Karpas-422 (cell line): ENCODE measurements at regions not wholly inside any gene's neighbourhood (a gene's known extent, or its start where the extent isn't known, plus 50 kb on each side); places are given as distances from the start of the nearest gene placed in this dataset.

Experiments
- DNase-seq: peaks from one replicate; pipeline ENCODE4 v3.0.0-alpha.2; 2015
- H2AFZ ChIP-seq: fragments of 200-600 bp; sonication (generic); 2 replicates; pipeline ENCODE4 v1.6.1; 2014; ENCODE audit warnings: antibody characterized with exemption, low read length, mixed read lengths
- H3K27ac ChIP-seq: fragments of 200-600 bp; sonication (generic); 2 replicates; pipeline ENCODE4 v1.5.1; 2014; ENCODE audit warnings: mild to moderate bottlenecking, low read length, moderate library complexity
- H3K27me3 ChIP-seq: fragments of 200-600 bp; sonication (generic); 2 replicates; pipeline ENCODE4 v1.6.1; 2014; ENCODE audit warnings: low read length, mixed read lengths
- H3K36me3 ChIP-seq: fragments of 200-600 bp; sonication (generic); 2 replicates; pipeline ENCODE4 v1.6.1; 2014; ENCODE audit warnings: low read length, mixed read lengths; ENCODE audit not compliant: insufficient read depth
- H3K4me1 ChIP-seq: fragments of 200-600 bp; sonication (generic); 2 replicates; pipeline ENCODE4 v1.6.1; 2014; ENCODE audit warnings: mild to moderate bottlenecking, low read length, mixed read lengths
- H3K4me2 ChIP-seq: fragments of 200-600 bp; sonication (generic); 2 replicates; pipeline ENCODE4 v1.6.1; 2014; ENCODE audit warnings: low read length, low read depth, mild to moderate bottlenecking; ENCODE audit not compliant: poor library complexity, severe bottlenecking
- H3K4me3 ChIP-seq: fragments of 200-600 bp; sonication (generic); 2 replicates; pipeline ENCODE4 v1.5.1; 2014; ENCODE audit warnings: mild to moderate bottlenecking, antibody characterized with exemption, low read length, mixed read lengths
- H3K79me2 ChIP-seq: fragments of 200-600 bp; sonication (generic); 2 replicates; pipeline ENCODE4 v1.6.1; 2014; ENCODE audit warnings: mild to moderate bottlenecking, low read length, mixed read lengths
- H3K9ac ChIP-seq: fragments of 200-600 bp; sonication (generic); 2 replicates; pipeline ENCODE4 v1.6.0; 2014; ENCODE audit warnings: low read length
- H3K9me2 ChIP-seq: fragments of 200-600 bp; sonication (generic), shearing (Covaris generic); replicated peaks from 2 replicates; pipeline ENCODE4 v1.6.0; 2014; ENCODE audit warnings: mild to moderate bottlenecking, low read length, moderate library complexity; ENCODE audit not compliant: insufficient read depth
- H3K9me3 ChIP-seq: fragments of 300-700, 200-600 bp; sonication (generic); 2 replicates; pipeline ENCODE4 v1.6.1; 2014; ENCODE audit warnings: low read length, mixed read lengths
- H4K20me1 ChIP-seq: fragments of 200-600 bp; sonication (generic); 2 replicates; pipeline ENCODE4 v1.6.1; 2014; ENCODE audit warnings: mild to moderate bottlenecking, antibody characterized with exemption, low read length, low read depth; ENCODE audit not compliant: insufficient read depth

DNA sequence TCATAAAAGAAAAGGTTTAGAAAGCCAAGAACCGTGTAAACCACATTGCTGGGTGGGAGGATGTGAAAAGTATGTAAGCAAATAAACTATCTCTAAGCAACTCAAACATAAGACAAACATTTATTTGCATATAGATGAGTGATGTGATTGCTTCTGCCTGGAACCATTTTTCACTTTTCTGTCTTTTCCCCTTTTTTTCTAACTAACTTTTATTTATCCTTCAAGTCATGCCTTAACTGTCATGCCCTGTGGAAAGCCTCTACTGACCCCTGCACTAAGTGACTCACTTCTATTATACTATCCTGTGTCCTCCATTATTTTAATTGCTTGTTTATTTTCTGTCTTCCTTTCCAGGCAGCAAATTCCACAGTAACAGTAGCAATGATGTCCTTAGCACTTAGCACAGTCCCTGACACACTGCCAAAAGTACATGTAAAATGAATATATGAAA is 87.5 kb upstream of the CTAGE1 start:
- Histone ChIP-seq H3K4me2 (no peak overlapping the region), H3K27me3 (no peaks in the 10 kb centered on the region), H3K27ac (no peak overlapping the region)

GRCh38 chr18:22507055-22507454 is 89.3 kb upstream of the CTAGE1 start:
- H3K9me3 ChIP-seq: no peaks in the 10 kb centered on the region

More for the DNA sequence above, 87.5 kb upstream of the CTAGE1 start:
- Histone ChIP-seq H3K9ac (no peak overlapping the region), H3K4me1 (no peaks in the 10 kb centered on the region), H3K36me3 (no peaks in the 10 kb centered on the region), H4K20me1 (no peaks in the 10 kb centered on the region), H3K4me3 (no peak overlapping the region), H3K9me2 (0 out of 2 replicates have a peak, but pooled peaks cover 3% of the 10 kb centered on the region), H2AFZ (no peak overlapping the region), H3K9me3 (no peaks in the 10 kb centered on the region), H3K79me2 (no peaks in the 10 kb centered on the region)
- no peak for DNase-seq

DNA sequence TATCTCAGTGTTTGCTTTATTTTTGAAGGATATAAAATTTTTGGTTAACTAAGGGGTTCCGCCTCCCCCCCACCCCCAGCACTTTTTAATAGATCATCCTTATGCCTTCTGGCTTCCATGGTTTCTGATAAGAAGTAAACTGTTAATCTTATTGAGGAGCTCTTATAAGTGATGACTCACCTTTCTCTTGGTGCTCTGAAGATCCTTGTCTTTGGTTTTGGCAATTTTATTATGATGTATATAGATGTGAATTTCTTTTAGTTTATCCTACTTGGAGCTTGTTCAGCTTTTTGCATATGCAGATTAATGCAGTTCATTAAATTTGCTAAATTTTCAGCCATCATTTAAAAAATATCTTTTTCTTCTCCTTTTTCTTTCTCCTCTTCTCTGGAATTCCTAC is 91.7 kb upstream of the CTAGE1 start:
- no peaks in the 10 kb centered on the region for H3K79me2 ChIP-seq
- H3K4me1 ChIP-seq: no peaks in the 10 kb centered on the region
- no peak overlapping the region for H3K4me2 ChIP-seq
- H3K4me3 ChIP-seq: no peak overlapping the region
- no peaks in the 10 kb centered on the region for H3K36me3 ChIP-seq
- no peak for DNase-seq
- H3K9ac ChIP-seq: no peak overlapping the region
- no peak overlapping the region for H2AFZ ChIP-seq
- no peaks in the 10 kb centered on the region for H3K9me3 ChIP-seq
- H3K27ac ChIP-seq: no peak overlapping the region
- no peaks in the 10 kb centered on the region for H4K20me1 ChIP-seq
- 0 out of 2 replicates have a peak, but pooled peaks cover 3% of the 10 kb centered on the region for H3K9me2 ChIP-seq
- no peaks in the 10 kb centered on the region for H3K27me3 ChIP-seq

More at GRCh38 chr18:22507055-22507454, 89.3 kb upstream of the CTAGE1 start:
- no peaks in the 10 kb centered on the region for H3K4me1 ChIP-seq
- no peak overlapping the region for H3K27ac ChIP-seq
- H4K20me1 ChIP-seq: no peaks in the 10 kb centered on the region
- no peaks in the 10 kb centered on the region for H3K27me3 ChIP-seq
- no peaks in the 10 kb centered on the region for H3K79me2 ChIP-seq
- H3K36me3 ChIP-seq: no peaks in the 10 kb centered on the region
- H3K9ac ChIP-seq: no peak overlapping the region
- 0 out of 2 replicates have a peak, but pooled peaks cover 3% of the 10 kb centered on the region for H3K9me2 ChIP-seq
- no peak for DNase-seq
- no peak overlapping the region for H3K4me2 ChIP-seq
- no peak overlapping the region for H2AFZ ChIP-seq
- no peak overlapping the region for H3K4me3 ChIP-seq

GRCh38 chr18:22510697-22511096 is 93.0 kb upstream of the CTAGE1 start:
- Histone ChIP-seq H3K9ac (no peak overlapping the region), H3K4me1 (no peaks in the 10 kb centered on the region), H3K27me3 (no peaks in the 10 kb centered on the region), H3K4me2 (no peak overlapping the region), H2AFZ (no peak overlapping the region), H3K9me2 (0 out of 2 replicates have a peak, but pooled peaks cover 3% of the 10 kb centered on the region), H4K20me1 (no peaks in the 10 kb centered on the region), H3K9me3 (no peaks in the 10 kb centered on the region), H3K79me2 (no peaks in the 10 kb centered on the region), H3K36me3 (no peaks in the 10 kb centered on the region), H3K4me3 (no peak overlapping the region), H3K27ac (no peak overlapping the region)
- no peak for DNase-seq

DNA sequence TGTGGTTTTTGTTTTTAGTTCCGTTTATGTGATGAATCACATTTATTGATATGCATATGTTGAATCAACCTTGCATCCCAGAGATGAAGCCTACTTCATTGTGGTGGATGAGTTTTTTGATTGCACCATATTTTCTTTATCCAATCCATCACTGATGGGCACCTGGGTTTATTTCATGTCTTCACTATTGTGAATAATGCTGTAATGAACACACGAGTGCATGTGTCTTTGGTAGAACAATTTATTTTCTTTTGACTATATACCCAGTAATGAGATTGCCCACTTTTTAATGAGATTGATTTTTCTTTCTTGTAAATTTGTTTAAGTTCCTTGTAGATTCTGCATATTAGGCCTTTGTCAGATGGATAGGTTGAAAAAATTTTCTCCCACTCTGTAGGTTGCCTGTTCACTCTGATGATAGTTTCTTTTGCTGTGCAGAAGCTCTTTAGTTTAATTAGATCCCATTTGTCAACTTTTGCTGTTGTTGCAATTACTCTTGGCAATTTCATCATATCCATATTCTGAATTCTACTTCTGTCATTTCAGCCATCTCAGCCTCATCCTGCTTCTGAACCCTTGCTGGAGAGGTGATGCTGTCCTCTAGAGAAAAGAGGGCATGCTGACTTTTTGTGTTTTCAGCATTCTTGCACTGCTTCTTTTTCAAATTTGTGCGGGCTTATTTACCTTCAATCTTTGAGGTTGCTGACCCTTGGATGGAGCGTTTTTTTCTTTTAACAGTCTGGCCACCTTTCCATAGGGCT is 96.2 kb upstream of the CTAGE1 start:
- H3K4me1 ChIP-seq: no peaks in the 10 kb centered on the region
- no peak overlapping the region for H3K27ac ChIP-seq
- H3K4me3 ChIP-seq: no peak overlapping the region
- H3K36me3 ChIP-seq: no peaks in the 10 kb centered on the region
- H4K20me1 ChIP-seq: no peaks in the 10 kb centered on the region
- no peaks in the 10 kb centered on the region for H3K9me3 ChIP-seq
- H2AFZ ChIP-seq: no peak overlapping the region
- DNase-seq: no peak
- no peak overlapping the region for H3K9ac ChIP-seq
- no peaks in the 10 kb centered on the region for H3K27me3 ChIP-seq
- H3K4me2 ChIP-seq: no peak overlapping the region
- 0 out of 2 replicates have a peak, but pooled peaks cover 3% of the 10 kb centered on the region for H3K9me2 ChIP-seq
- no peaks in the 10 kb centered on the region for H3K79me2 ChIP-seq

GRCh38 chr18:22514655-22515054 is 96.9 kb upstream of the CTAGE1 start:
- Histone ChIP-seq H4K20me1 (no peaks in the 10 kb centered on the region), H3K27me3 (no peaks in the 10 kb centered on the region), H2AFZ (no peak overlapping the region), H3K4me2 (no peak overlapping the region), H3K4me3 (no peak overlapping the region), H3K36me3 (no peaks in the 10 kb centered on the region), H3K79me2 (no peaks in the 10 kb centered on the region), H3K4me1 (no peaks in the 10 kb centered on the region), H3K27ac (no peak overlapping the region), H3K9me3 (no peaks in the 10 kb centered on the region), H3K9ac (no peak overlapping the region), H3K9me2 (0 out of 2 replicates have a peak, but pooled peaks cover 2% of the 10 kb centered on the region)
- DNase-seq: no peak

- Histone ChIP-seq H2AFZ (no peak overlapping the region), H3K79me2 (no peaks in the 10 kb centered on the region), H3K4me3 (no peak overlapping the region), H3K9ac (no peak overlapping the region), H3K4me1 (no peaks in the 10 kb centered on the region), H3K4me2 (no peak overlapping the region), H3K9me2 (no peaks in the 10 kb centered on the region), H3K27ac (no peak overlapping the region), H3K27me3 (no peaks in the 10 kb centered on the region), H4K20me1 (no peaks in the 10 kb centered on the region), H3K36me3 (no peaks in the 10 kb centered on the region), H3K9me3 (no peaks in the 10 kb centered on the region)
- no peak for DNase-seq
Observed at GRCh38 chr18:22515250-22515649, 97.5 kb upstream of the CTAGE1 start.

- Histone ChIP-seq H3K27me3 (no peaks in the 10 kb centered on the region), H3K4me3 (no peak overlapping the region), H3K4me2 (no peak overlapping the region), H3K9ac (no peak overlapping the region), H3K9me2 (no peaks in the 10 kb centered on the region), H3K79me2 (no peaks in the 10 kb centered on the region), H3K36me3 (no peaks in the 10 kb centered on the region), H2AFZ (no peak overlapping the region), H3K27ac (no peak overlapping the region), H3K4me1 (no peaks in the 10 kb centered on the region), H4K20me1 (no peaks in the 10 kb centered on the region), H3K9me3 (no peaks in the 10 kb centered on the region)
- DNase-seq: no peak
Observed at GRCh38 chr18:22517356-22517755, 99.6 kb upstream of the CTAGE1 start.
